Fibroblast of lung (primary cell): ENCODE measurements at regions not wholly inside any gene's neighbourhood (a gene's known extent, or its start where the extent isn't known, plus 50 kb on each side); places are given as distances from the start of the nearest gene placed in this dataset.

Experiments used
- DNase-seq, 2 donors: peaks; one replicate each; pipeline versions ENCODE4 v3.0.0 to v3.0.0-alpha.2; 2010; ENCODE audit warnings: low read depth in 2 of 2
- H2AFZ ChIP-seq: 2 replicates; pipeline ENCODE4 v1.5.1; 2012; ENCODE audit warnings: low read length, control low read depth, inconsistent platforms
- H3K27ac ChIP-seq: 2 replicates; pipeline ENCODE4 v1.5.1; 2011; ENCODE audit warnings: low read length, control low read depth; ENCODE audit not compliant: insufficient read depth
- H3K27me3 ChIP-seq: 2 replicates; pipeline ENCODE4 v1.5.1; 2011; ENCODE audit warnings: mild to moderate bottlenecking, low read length; ENCODE audit not compliant: control insufficient read depth, insufficient read depth
- H3K36me3 ChIP-seq: 2 replicates; pipeline ENCODE4 v1.5.1; 2011; ENCODE audit warnings: low read length; ENCODE audit not compliant: control insufficient read depth, insufficient read depth
- H3K4me1 ChIP-seq: 2 replicates; pipeline ENCODE4 v1.5.1; 2011; ENCODE audit warnings: low read length; ENCODE audit not compliant: control insufficient read depth, insufficient read depth; ENCODE audit errors: extremely low read depth
- H3K4me2 ChIP-seq: 2 replicates; pipeline ENCODE4 v1.5.1; 2011; ENCODE audit warnings: low read length, control low read depth; ENCODE audit not compliant: insufficient read depth; ENCODE audit errors: extremely low read depth
- H3K4me3 ChIP-seq, 4 experiments: fragments of 200-600 bp in 1 of 4; sonication (generic) in 1 of 4; replicated peaks in 1 of 4; 2 replicates each; pipeline ENCODE4 v1.5.1; 2011 to 2016; ENCODE audit warnings: low read length in 4 of 4, low read depth in 3 of 4, mild to moderate bottlenecking in 3 of 4, control low read depth in 2 of 4, inconsistent platforms in 1 of 4, mixed read lengths in 1 of 4; ENCODE audit not compliant: insufficient read depth in 1 of 4; ENCODE audit errors: control extremely low read depth in 1 of 4
- H3K79me2 ChIP-seq: 2 replicates; pipeline ENCODE4 v1.5.1; 2012; ENCODE audit warnings: mild to moderate bottlenecking, low read length, inconsistent platforms; ENCODE audit not compliant: control insufficient read depth, insufficient read depth
- H3K9ac ChIP-seq: 2 replicates; pipeline ENCODE4 v1.5.1; 2011; ENCODE audit warnings: mild to moderate bottlenecking, low read length, control low read depth; ENCODE audit not compliant: insufficient read depth
- H3K9me3 ChIP-seq: 2 replicates; pipeline ENCODE4 v1.5.1; 2012; ENCODE audit warnings: low read depth, low read length; ENCODE audit not compliant: control insufficient read depth, insufficient read depth
- H4K20me1 ChIP-seq: 2 replicates; pipeline ENCODE4 v1.5.1; 2011; ENCODE audit warnings: low read length; ENCODE audit not compliant: control insufficient read depth, insufficient read depth; ENCODE audit errors: extremely low read depth
- CTCF ChIP-seq, 2 donors: IDR thresholded peaks in 1 of 2; conservative IDR thresholded peaks in 1 of 2; 1 replicate in 1 of 2; 2 replicates in 1 of 2; pipeline ENCODE4 v1.5.1; 2011 to 2012; ENCODE audit warnings: low read length in 2 of 2, control low read depth in 1 of 2, inconsistent platforms in 1 of 2, low read depth in 1 of 2, mild to moderate bottlenecking in 1 of 2
- EZH2 ChIP-seq: IDR thresholded peaks from 2 replicates; pipeline ENCODE4 v1.5.1; 2012; ENCODE audit warnings: low read length, control low read depth, mild to moderate bottlenecking; ENCODE audit errors: missing control alignments

GRCh38 chr16:52721331-52721730, 174.4 kb upstream of the TOX3 start:
- TF ChIP-seq CTCF (conservative IDR thresholded peaks at IDR 0.05 in 1 of 2, IDR thresholded peaks at IDR 0.05 in 1 of 2; ENCODE audit: low read depth in 1 of 2, low read length in 2 of 2) (no peak), EZH2 (no peak)
- no peak for DNase-seq
- H3K4me1 ChIP-seq: no peaks in the 10 kb centered on the region
- no peak overlapping the region for H3K4me3 ChIP-seq
- no peak overlapping the region for H2AFZ ChIP-seq
- H3K9ac ChIP-seq: no peak overlapping the region
- H3K27ac ChIP-seq: no peak overlapping the region
- H3K9me3 ChIP-seq: no peaks in the 10 kb centered on the region
- H4K20me1 ChIP-seq: no peaks in the 10 kb centered on the region
- H3K27me3 ChIP-seq: no peaks in the 10 kb centered on the region
- no peaks in the 10 kb centered on the region for H3K36me3 ChIP-seq
- H3K4me2 ChIP-seq: no peak overlapping the region
- no peaks in the 10 kb centered on the region for H3K79me2 ChIP-seq

GRCh38 chr16:52718046-52718445, 171.1 kb upstream of the TOX3 start:
- H3K27me3 ChIP-seq: no peaks in the 10 kb centered on the region
- no peak overlapping the region for H3K4me3 ChIP-seq
- H3K9me3 ChIP-seq: no peaks in the 10 kb centered on the region
- TF ChIP-seq EZH2 (no peak), CTCF (conservative IDR thresholded peaks at IDR 0.05 in 1 of 2, IDR thresholded peaks at IDR 0.05 in 1 of 2; ENCODE audit: low read depth in 1 of 2, low read length in 2 of 2) (no peak)
- H3K27ac ChIP-seq: no peak overlapping the region
- no peak for DNase-seq
- H2AFZ ChIP-seq: no peak overlapping the region
- H3K4me1 ChIP-seq: no peaks in the 10 kb centered on the region
- H3K9ac ChIP-seq: no peak overlapping the region
- no peaks in the 10 kb centered on the region for H3K36me3 ChIP-seq
- no peaks in the 10 kb centered on the region for H4K20me1 ChIP-seq
- no peaks in the 10 kb centered on the region for H3K79me2 ChIP-seq
- H3K4me2 ChIP-seq: no peak overlapping the region

GRCh38 chr16:52713740-52714139, 166.8 kb upstream of the TOX3 start:
- H3K9ac ChIP-seq: no peak overlapping the region
- no peaks in the 10 kb centered on the region for H3K4me1 ChIP-seq
- no peak overlapping the region for H2AFZ ChIP-seq
- no peak overlapping the region for H3K4me3 ChIP-seq
- H3K9me3 ChIP-seq: no peaks in the 10 kb centered on the region
- H4K20me1 ChIP-seq: no peaks in the 10 kb centered on the region
- no peak overlapping the region for H3K27ac ChIP-seq
- H3K27me3 ChIP-seq: no peaks in the 10 kb centered on the region
- H3K4me2 ChIP-seq: no peak overlapping the region
- TF ChIP-seq EZH2 (no peak), CTCF (conservative IDR thresholded peaks at IDR 0.05 in 1 of 2, IDR thresholded peaks at IDR 0.05 in 1 of 2; ENCODE audit: low read depth in 1 of 2, low read length in 2 of 2) (no peak)
- H3K36me3 ChIP-seq: no peaks in the 10 kb centered on the region
- DNase-seq: no peak
- H3K79me2 ChIP-seq: no peaks in the 10 kb centered on the region
